NCI-H748 treated with DMSO at 0.1 percent for 48 hours (cell line): ENCODE measurements at regions not wholly inside any gene's neighbourhood (a gene's known extent, or its start where the extent isn't known, plus 50 kb on each side); places are given as distances from the start of the nearest gene placed in this dataset.

ENCODE experiments used
- DNase-seq: peaks from one replicate; lab custom pipeline; 2025; lab: John Stamatoyannopoulos, UW

DNA sequence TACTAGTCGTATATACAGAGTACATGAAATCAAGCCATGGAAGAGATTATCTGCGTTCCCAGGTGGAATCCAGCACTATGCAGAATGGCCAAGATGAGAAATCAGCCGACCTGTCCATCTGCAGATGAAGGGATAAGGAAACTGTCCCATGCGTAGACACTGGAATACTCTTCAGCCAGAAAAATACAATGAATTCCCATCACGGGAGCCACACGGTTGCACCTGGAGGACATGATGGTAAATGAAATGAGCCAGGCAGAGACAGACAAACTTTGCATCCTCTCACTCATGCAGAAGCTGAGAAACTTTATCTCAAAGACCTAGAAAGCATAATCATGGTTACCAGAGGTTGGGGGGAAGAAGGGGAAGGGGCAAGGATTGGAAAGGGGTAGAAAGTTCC lies 111.9 kb upstream of the TOP3B start:
- DNase-seq: no peak

GRCh38 chr22:22093743-22094142 lies 111.2 kb upstream of the TOP3B start:
- no peak for DNase-seq

DNA sequence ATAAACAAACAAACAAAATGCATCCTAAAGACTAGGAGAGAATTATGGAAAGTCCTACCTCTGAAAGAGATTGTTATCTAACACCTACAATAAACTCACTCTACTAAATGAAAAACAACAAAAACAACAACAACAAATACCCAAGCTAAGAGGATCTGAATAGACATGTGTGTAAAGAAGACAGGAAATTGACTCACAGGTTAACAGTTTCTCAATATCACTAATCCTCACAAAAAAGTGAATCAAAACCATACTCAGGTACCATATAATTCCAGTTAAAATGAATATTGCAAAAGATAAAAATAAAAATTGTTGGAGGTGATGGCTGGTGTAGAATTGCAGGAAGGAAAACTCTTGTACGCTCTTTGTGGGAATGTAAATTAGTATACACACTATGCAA lies 110.4 kb upstream of the TOP3B start:
- DNase-seq: no peak

- no peak for DNase-seq
Observed at GRCh38 chr22:22092101-22092500, 109.5 kb upstream of the TOP3B start.

DNA sequence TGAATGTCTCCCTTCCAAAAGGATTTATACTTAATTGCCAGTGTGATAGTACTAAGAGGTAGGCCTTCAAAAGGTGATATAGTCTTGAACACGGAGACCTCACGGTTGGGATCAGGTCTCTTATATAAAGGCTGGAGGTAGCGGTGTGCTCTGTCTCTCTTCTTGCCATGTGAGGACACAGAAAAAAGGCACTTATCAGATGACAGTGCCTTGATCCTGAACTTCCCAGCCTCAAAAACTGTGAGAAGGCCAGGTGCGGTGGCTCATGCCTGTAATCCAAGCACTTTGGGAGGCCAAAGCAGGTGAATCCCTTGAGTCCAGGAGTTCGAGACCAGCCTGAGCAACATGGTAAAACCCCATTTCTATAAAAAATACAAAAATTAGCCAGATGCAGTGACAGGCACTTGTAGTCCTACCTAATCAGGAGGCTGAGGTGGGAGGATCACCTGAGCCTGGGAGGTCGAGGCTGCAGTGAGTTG lies 108.9 kb upstream of the TOP3B start:
- DNase-seq: no peak

DNA sequence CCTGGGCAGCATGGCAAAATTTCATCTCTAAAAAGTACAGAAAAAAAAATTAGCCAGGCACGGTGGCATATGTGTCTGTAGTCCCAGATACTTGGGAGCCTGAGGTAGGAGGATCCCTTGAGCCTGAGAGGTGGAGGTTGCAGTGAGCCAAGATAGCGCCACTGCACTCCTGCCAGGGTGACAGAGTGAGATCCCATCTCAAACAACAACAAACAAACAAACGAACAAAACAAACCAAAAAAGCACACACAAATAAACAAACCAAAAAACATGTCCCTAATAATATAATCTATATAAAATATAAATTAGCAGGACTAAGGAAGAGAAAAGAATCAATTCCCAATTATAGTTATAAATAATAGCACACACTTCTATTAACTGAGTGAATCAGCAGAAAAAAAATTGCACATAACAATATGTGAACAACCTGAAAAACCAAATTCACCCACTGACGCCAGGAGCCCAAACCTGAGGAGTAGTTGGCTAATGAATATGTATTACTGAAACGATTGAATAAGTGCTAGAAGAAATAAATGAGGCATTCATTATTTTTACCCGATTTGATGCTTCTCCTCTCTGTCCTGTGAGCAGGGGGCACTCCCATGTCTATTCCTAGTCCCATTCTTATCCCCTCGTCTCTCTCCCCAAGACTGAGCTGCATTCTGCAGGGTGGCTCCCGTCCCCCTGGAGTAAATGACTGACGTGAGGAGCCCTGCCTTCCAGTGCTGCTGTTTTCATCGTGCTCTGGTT lies 108.2 kb upstream of the TOP3B start:
- DNase-seq: no peak

- DNase-seq: no peak
Observed at GRCh38 chr22:22089459-22090308, 107.1 kb upstream of the TOP3B start.

- DNase-seq: no peak
Observed at GRCh38 chr22:22088658-22089458, 106.3 kb upstream of the TOP3B start.

GRCh38 chr22:22087854-22088657 lies 105.5 kb upstream of the TOP3B start:
- no peak for DNase-seq

DNA sequence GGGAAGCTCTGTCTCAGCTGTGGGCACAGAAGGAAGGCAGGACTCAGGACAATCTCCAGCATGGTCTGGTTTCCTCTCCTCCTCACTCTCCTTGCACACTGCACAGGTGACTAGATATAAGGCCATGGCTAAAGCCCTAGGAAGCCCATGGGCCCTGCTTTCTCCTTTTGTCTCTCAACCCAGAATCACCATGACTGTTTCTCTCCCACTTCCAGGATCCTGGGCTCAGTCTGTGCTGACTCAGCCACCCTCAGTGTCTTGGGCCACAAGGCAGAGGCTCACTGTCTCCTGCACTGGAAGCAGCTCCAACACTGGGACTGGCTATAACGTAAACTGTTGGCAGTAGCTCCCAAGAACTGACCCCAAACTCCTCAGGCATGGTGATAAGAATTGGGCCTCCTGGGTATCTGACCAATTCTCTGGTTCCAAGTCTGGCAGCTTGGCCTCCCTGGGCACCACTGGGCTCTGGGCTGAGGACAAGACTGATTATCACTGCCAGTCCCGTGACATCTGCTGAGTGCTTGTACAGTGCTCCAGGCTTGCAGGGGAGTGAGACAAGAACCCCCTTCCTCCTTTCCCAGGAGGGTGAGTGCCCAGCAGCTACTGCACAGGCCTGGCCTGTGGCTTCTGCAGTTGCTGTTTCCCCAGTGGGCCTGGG lies 104.0 kb upstream of the TOP3B start:
- no peak for DNase-seq

DNA sequence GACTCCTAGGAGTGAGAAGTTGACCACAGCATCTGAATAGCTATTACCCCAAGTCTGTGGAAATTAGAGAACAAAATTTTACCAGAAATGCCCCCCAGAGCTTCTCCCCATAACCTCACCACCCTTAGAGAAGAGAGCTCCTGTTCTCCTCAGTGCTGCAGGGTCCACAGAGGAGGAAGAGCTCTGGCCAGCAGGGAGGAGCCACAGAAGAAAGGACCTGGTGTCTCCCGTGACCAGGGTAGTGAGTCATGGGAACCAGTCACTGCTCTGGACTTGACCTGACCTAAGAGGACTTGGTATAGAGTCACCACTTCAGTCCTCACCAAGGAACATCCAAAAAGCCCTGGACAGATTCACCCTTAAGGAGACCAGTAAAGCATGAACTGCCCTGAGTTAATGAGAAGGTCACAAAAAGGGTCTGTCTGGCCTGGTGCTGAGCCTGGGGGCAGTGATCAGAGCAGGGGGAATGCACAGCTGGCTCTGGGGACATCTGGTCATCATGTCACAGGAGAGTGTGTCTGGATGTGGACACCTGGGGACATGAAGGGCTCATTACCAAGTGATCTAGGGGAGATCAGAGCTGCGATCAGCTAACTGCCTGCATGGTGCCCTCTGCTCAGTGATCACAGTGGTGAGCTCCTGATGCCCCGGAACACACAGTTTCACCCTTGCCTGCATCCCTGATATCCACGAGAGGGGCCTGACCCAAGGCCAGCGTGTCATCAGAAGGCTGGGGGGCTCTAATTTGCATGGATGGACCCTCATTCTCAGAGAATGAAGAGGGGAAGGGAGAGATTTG lies 103.3 kb upstream of the TOP3B start:
- DNase-seq: no peak

- no peak for DNase-seq
Observed at GRCh38 chr22:22084089-22084711, 101.6 kb upstream of the TOP3B start.

DNA sequence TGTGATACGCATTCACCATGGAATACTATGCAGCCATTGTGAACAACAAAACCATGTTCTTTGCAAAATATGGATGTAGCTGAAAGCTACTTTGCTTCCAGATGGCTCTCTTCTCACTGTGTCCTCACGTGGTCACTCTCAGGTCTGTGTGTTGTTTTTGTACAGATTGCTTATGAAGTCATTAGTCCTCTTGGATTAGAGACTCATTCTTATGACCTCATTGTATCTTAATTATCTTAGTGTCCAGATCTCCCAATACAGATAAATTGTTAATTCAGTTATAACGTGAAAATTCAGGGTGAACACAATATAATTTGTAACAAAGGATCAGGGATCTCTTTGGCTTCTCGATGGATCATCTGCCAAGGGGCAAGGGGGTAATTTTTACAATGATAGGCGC lies 100.4 kb upstream of the TOP3B start:
- no peak for DNase-seq

DNA sequence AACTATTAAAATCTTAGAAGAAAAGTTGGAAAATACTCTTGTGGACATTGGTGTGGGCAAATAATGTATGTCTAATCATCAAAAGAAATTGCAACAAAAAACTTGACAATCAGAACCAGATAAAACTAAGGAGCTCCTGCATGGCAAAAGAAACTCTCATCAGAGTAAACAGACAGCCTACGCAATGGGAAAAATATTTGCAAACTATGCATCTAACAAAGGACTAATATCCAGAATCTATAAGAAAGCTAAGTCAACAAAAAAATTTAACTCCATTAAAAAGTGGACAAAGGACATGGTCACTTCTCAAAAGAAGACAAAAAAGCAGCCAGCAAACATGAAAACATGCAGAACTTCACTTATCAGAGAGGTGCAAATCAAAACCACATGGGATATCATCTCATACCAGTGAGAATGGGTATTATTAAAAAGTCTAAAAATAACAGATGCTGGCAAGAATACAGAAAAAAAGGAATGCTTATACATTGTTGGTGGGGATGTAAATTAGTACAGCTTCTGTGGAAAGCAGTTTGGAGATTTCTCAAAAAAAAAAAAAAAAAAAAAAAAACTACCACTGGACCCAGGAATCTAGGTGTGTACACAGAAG lies 99.7 kb upstream of the TOP3B start:
- DNase-seq: no peak

- DNase-seq: no peak
Observed at GRCh38 chr22:22080270-22080669, 97.7 kb upstream of the TOP3B start.

DNA sequence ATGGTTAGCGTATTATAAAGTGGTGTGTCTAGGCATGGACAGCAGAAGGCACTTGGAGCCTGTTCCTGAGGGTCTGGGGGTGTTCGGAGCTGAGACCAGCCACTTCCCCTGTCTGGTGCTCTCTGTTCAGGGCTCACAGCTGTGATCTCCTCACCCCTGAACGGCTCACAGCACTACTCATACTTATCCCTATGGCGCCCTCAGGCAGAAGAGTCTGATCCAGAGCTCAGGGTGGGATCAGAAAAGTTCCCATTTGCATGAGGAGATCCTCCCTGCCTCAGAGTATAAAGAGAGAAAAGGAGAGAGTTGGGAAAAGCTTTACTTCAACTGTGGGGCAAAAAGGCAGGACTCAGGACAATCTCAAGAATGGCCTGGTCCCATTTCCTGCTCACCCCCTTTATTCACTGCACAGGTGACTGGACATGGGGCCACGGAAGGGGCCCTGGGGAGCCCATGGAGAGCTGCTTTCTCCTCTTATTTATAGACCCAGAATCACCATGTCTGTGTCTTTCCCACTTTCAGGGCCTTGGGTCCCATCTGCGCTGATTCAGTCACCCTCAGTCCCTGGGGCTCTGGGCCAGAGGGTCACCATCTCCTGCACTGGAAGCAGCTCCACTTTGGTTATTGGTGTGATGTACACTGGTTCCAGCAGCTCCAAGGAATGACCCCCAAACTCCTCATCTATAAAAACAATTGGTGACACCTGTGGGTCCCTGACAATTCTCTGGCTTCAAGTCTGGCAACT lies 97.0 kb upstream of the TOP3B start:
- no peak for DNase-seq

DNA sequence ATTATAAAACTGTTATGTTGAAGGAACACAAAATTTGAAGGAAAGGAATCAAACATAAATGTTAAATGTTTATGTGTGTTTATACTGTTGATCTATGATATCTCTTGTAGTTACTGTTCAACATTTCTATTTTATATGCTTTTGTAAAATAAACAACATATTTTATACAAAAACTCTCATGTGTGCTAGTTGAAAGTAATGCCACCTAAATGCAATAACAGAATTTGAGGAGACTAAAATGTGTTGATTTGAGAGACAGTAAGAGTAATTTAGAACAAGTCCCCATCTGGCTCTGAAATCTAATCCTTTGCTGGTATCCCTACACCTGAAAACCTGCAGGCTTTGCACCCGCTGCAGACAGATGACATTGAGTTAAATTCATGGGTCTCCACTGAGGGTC lies 95.7 kb upstream of the TOP3B start:
- no peak for DNase-seq

GRCh38 chr22:22076932-22077703 lies 94.5 kb upstream of the TOP3B start:
- DNase-seq: no peak
